ENCODE measurements at regions not wholly inside any gene's neighbourhood (a gene's known extent, or its start where the extent isn't known, plus 50 kb on each side); places are given as distances from the start of the nearest gene placed in this dataset.
A peak's percentile ranks its signal among the peaks of the same experiment; 100 is the strongest.
"Not testable (repeated sequence)": the region's sequence is repeated elsewhere in the genome, so short reads cannot be mapped to it uniquely, and the experiment has no call there.

GRCh38 chr6:3900744-3901336, 51.7 kb downstream of the FAM50B start:
- DNase-seq = no peak

- DNase-seq = no peak
Measured at GRCh38 chr6:3902871-3903648, 53.9 kb downstream of the FAM50B start.

GRCh38 chr6:3904518-3904917, 55.3 kb downstream of the FAM50B start:
- DNase-seq = no peak

GRCh38 chr6:3905945-3906845, 57.0 kb downstream of the FAM50B start:
- DNase-seq = no peak

- no peak for DNase-seq
Measured at GRCh38 chr6:3906846-3907151, 57.6 kb downstream of the FAM50B start.

GRCh38 chr6:3908223-3908622, 59.0 kb downstream of the FAM50B start:
- no peak for DNase-seq

- DNase-seq = no peak
Measured at GRCh38 chr6:3908961-3909360, 59.8 kb downstream of the FAM50B start.

GRCh38 chr6:3910106-3910663, 61.0 kb downstream of the FAM50B start:
- DNase-seq = no peak

GRCh38 chr6:3911130-3911529, 62.0 kb downstream of the FAM50B start:
- no peak for DNase-seq

- no peak for DNase-seq
Measured at GRCh38 chr6:3911614-3912336, 62.6 kb downstream of the FAM50B start.

- DNase-seq = no peak
Measured at GRCh38 chr6:3912361-3913076, 63.3 kb downstream of the FAM50B start.

GRCh38 chr6:3913077-3913957, 64.1 kb downstream of the FAM50B start:
- no peak for DNase-seq

- DNase-seq = no peak
Measured at GRCh38 chr6:3913958-3914337, 64.8 kb downstream of the FAM50B start.

GRCh38 chr6:3915076-3915791, 66.1 kb downstream of the FAM50B start:
- DNase-seq = peak; percentile 13

GRCh38 chr6:3916211-3916610, 67.0 kb downstream of the FAM50B start:
- DNase-seq = no peak

- DNase-seq = not testable (repeated sequence)
Measured at GRCh38 chr6:3916749-3917148, 67.6 kb downstream of the FAM50B start.

GRCh38 chr6:3918469-3918868, 69.3 kb downstream of the FAM50B start:
- DNase-seq = no peak

GRCh38 chr6:3919130-3919628, 70.0 kb downstream of the FAM50B start:
- DNase-seq = no peak

- DNase-seq = no peak
Measured at GRCh38 chr6:3919849-3920248, 70.7 kb downstream of the FAM50B start.

GRCh38 chr6:3920321-3920720, 71.1 kb downstream of the FAM50B start:
- no peak for DNase-seq
